ENCODE measurements at regions not wholly inside any gene's neighbourhood (a gene's known extent, or its start where the extent isn't known, plus 50 kb on each side); places are given as distances from the start of the nearest gene placed in this dataset.

DNA sequence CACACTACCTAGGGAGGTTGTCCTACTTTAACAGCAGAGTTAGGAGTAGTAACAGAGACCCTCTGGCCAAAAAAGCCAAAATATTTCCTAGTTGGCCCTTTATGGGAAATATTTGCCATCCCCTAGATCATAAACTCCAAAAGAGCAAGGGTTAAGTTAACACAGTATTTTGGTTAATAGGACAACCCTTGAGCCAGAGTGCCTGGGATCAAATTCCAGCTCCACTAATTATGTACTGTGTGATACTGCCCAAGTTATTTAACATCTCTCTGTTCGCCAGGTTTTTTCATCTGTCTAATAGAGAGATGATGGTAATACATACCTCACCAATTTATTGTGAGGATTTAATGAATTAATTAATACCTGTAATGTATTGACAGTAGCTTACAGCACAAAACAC lies 767.4 kb downstream of the KCNJ2 start:
- Histone ChIP-seq H3F3A (ENCODE audit: insufficient read depth, low read length) (no peaks in the 10 kb centered on the region), H4K20me1 (ENCODE audit: insufficient read depth, low read length) (no peaks in the 10 kb centered on the region), H3K36me3 (ENCODE audit: insufficient read depth, low read length) (no peaks in the 10 kb centered on the region), H3K9me3 (ENCODE audit: low read length) (no peaks in the 10 kb centered on the region), H3K27me3 (ENCODE audit: insufficient read depth, low read length) (no peaks in the 10 kb centered on the region), H3K4me1 (ENCODE audit: insufficient read depth, low read length, severe bottlenecking) (no peaks in the 10 kb centered on the region), H3K9me2 (ENCODE audit: low read depth, low read length) (no peaks in the 10 kb centered on the region), H3K4me3 (ENCODE audit: low read depth, low read length, poor library complexity, severe bottlenecking) (no peak overlapping the region), H3K79me2 (ENCODE audit: insufficient read depth, low read length) (no peaks in the 10 kb centered on the region), H3K27ac (ENCODE audit: low read depth, low read length, poor library complexity, severe bottlenecking) (no peak overlapping the region), H3K4me2 (ENCODE audit: low read length) (no peak overlapping the region), H2AFZ (ENCODE audit: low read length) (no peak overlapping the region), H3K9ac (ENCODE audit: low read length) (no peak overlapping the region)
- TF ChIP-seq, protein P1, sequence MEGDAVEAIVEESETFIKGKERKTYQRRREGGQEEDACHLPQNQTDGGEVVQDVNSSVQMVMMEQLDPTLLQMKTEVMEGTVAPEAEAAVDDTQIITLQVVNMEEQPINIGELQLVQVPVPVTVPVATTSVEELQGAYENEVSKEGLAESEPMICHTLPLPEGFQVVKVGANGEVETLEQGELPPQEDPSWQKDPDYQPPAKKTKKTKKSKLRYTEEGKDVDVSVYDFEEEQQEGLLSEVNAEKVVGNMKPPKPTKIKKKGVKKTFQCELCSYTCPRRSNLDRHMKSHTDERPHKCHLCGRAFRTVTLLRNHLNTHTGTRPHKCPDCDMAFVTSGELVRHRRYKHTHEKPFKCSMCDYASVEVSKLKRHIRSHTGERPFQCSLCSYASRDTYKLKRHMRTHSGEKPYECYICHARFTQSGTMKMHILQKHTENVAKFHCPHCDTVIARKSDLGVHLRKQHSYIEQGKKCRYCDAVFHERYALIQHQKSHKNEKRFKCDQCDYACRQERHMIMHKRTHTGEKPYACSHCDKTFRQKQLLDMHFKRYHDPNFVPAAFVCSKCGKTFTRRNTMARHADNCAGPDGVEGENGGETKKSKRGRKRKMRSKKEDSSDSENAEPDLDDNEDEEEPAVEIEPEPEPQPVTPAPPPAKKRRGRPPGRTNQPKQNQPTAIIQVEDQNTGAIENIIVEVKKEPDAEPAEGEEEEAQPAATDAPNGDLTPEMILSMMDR (IDR thresholded peaks at IDR 0.05; ENCODE audit: low read length), result no peak
- no peak for TF ChIP-seq EZH2 (IDR thresholded peaks at IDR 0.05; ENCODE audit: borderline replicate concordance, low read length)

DNA sequence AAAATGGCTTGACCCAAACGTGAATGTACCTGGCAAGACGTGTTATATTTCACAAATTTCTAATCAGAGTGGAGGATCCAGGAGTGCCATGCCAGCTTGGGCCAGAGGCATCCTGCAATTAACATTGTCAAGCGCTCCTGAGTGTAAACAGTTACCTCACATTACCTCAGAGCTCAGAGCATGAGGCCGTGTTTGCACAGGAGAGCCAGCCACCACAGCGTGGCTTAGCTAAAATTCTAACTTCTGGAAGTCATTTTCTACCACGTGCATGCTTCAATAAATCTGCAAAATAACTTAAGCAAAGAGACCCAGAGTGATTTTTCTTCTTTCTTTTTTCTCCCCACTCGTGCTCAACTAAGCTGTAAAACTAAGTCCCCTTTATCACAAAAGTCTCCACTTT lies 769.0 kb downstream of the KCNJ2 start:
- no peak overlapping the region for H3K4me3 ChIP-seq (ENCODE audit: low read depth, low read length, poor library complexity, severe bottlenecking)
- H3K9ac ChIP-seq (ENCODE audit: low read length), result no peak overlapping the region
- no peaks in the 10 kb centered on the region for H3K79me2 ChIP-seq (ENCODE audit: insufficient read depth, low read length)
- H3K9me2 ChIP-seq (ENCODE audit: low read depth, low read length), result no peaks in the 10 kb centered on the region
- H3K27ac ChIP-seq (ENCODE audit: low read depth, low read length, poor library complexity, severe bottlenecking), result no peak overlapping the region
- H3K4me2 ChIP-seq (ENCODE audit: low read length), result no peak overlapping the region
- H4K20me1 ChIP-seq (ENCODE audit: insufficient read depth, low read length), result no peaks in the 10 kb centered on the region
- no peak overlapping the region for H2AFZ ChIP-seq (ENCODE audit: low read length)
- TF ChIP-seq, protein P1 (IDR thresholded peaks at IDR 0.05; ENCODE audit: low read length), result no peak
- no peak for TF ChIP-seq EZH2 (IDR thresholded peaks at IDR 0.05; ENCODE audit: borderline replicate concordance, low read length)
- H3K27me3 ChIP-seq (ENCODE audit: insufficient read depth, low read length), result no peaks in the 10 kb centered on the region
- H3K4me1 ChIP-seq (ENCODE audit: insufficient read depth, low read length, severe bottlenecking), result no peaks in the 10 kb centered on the region
- no peaks in the 10 kb centered on the region for H3F3A ChIP-seq (ENCODE audit: insufficient read depth, low read length)
- H3K36me3 ChIP-seq (ENCODE audit: insufficient read depth, low read length), result no peaks in the 10 kb centered on the region
- no peaks in the 10 kb centered on the region for H3K9me3 ChIP-seq (ENCODE audit: low read length)

DNA sequence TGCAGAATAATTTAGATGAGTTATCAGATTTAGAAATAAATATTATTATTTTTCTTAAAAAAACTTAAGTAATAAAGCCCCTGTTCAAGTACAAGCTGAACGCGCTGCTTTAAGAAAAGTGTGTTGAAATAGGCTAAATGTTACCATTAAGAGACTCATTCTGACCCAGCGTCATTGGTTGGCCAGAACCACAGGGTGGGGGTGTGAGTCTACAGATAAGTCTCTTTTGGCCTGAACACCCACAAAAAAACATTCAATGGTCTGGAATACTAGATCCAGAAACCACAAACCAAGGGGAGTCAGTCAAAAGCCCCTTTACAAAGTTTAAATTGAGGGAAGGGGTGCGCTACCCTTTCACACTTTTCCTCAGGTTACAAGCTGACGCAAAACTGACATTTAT lies 776.1 kb downstream of the KCNJ2 start:
- Histone ChIP-seq H3K4me1 (ENCODE audit: insufficient read depth, low read length, severe bottlenecking) (no peaks in the 10 kb centered on the region), H3K9me3 (ENCODE audit: low read length) (no peaks in the 10 kb centered on the region), H4K20me1 (ENCODE audit: insufficient read depth, low read length) (no peaks in the 10 kb centered on the region), H3K79me2 (ENCODE audit: insufficient read depth, low read length) (no peaks in the 10 kb centered on the region), H3K27me3 (ENCODE audit: insufficient read depth, low read length) (no peaks in the 10 kb centered on the region), H3F3A (ENCODE audit: insufficient read depth, low read length) (no peaks in the 10 kb centered on the region), H3K9me2 (ENCODE audit: low read depth, low read length) (no peaks in the 10 kb centered on the region), H3K4me2 (ENCODE audit: low read length) (no peak overlapping the region), H3K27ac (ENCODE audit: low read depth, low read length, poor library complexity, severe bottlenecking) (no peak overlapping the region), H3K36me3 (ENCODE audit: insufficient read depth, low read length) (no peaks in the 10 kb centered on the region), H3K4me3 (ENCODE audit: low read depth, low read length, poor library complexity, severe bottlenecking) (no peak overlapping the region), H3K9ac (ENCODE audit: low read length) (no peak overlapping the region), H2AFZ (ENCODE audit: low read length) (no peak overlapping the region)
- TF ChIP-seq, protein P1 (IDR thresholded peaks at IDR 0.05; ENCODE audit: low read length), result no peak
- no peak for TF ChIP-seq EZH2 (IDR thresholded peaks at IDR 0.05; ENCODE audit: borderline replicate concordance, low read length)

Measured in OCI-LY1 (cell line).